Right lobe of liver (tissue), 4 donors: ENCODE measurements at regions not wholly inside any gene's neighbourhood (a gene's known extent, or its start where the extent isn't known, plus 50 kb on each side); places are given as distances from the start of the nearest gene placed in this dataset.

Source experiments
- CTCF ChIP-seq, 4 donors: fragments of 200-600 bp in 3 of 4; fragments of 450-650 bp in 1 of 4; IDR thresholded peaks; one replicate each; pipeline versions ENCODE4 v1.5.1 to v1.8.0; 2016 to 2022; ENCODE audit warnings: antibody characterized with exemption in 4 of 4, mild to moderate bottlenecking in 2 of 4
- POLR2A ChIP-seq: fragments of 450-650 bp; IDR thresholded peaks from one replicate; pipeline ENCODE4 v1.6.1; 2017; ENCODE audit warnings: antibody characterized with exemption, mild to moderate bottlenecking
- donor health status: DM: no; HTN: no; CAD: no.
- donor health status: DM: no; HTN: no; CAD: no.
- donor health status: DM: no; HTN: yes; CAD: no.

GRCh38 chr12:88775742-88776151 lies 195.5 kb upstream of the KITLG start:
- no peak for TF ChIP-seq CTCF (IDR thresholded peaks at IDR 0.05)
- TF ChIP-seq POLR2A, result no peak
